BLaER1 (cell line): ENCODE measurements at regions not wholly inside any gene's neighbourhood (a gene's known extent, or its start where the extent isn't known, plus 50 kb on each side); places are given as distances from the start of the nearest gene placed in this dataset.
"Not testable (repeated sequence)": the region's sequence is repeated elsewhere in the genome, so short reads cannot be mapped to it uniquely, and the experiment has no call there.

ENCODE experiments used
- H3K27ac ChIP-seq: shearing (Covaris generic); formaldehyde crosslinking; 2 replicates; pipeline ENCODE4 v1.8.1; 2022
- H3K27me3 ChIP-seq: shearing (Covaris generic); formaldehyde crosslinking; 2 replicates; pipeline ENCODE4 v1.8.1; 2022
- H3K36me3 ChIP-seq: shearing (Covaris generic); formaldehyde crosslinking; 2 replicates; pipeline ENCODE4 v1.8.1; 2022
- H3K4me1 ChIP-seq: shearing (Covaris generic); formaldehyde crosslinking; 2 replicates; pipeline ENCODE4 v1.8.1; 2022
- H3K4me2 ChIP-seq: shearing (Covaris generic); formaldehyde crosslinking; 2 replicates; pipeline ENCODE4 v1.8.1; 2022
- H3K4me3 ChIP-seq: shearing (Covaris generic); formaldehyde crosslinking; 2 replicates; pipeline ENCODE4 v1.8.1; 2022
- H3K9ac ChIP-seq: shearing (Covaris generic); formaldehyde crosslinking; 2 replicates; pipeline ENCODE4 v1.8.1; 2022
- H3K9me3 ChIP-seq: shearing (Covaris generic); formaldehyde crosslinking; 2 replicates; pipeline ENCODE4 v1.8.1; 2022
- H4K20me1 ChIP-seq: shearing (Covaris generic); formaldehyde crosslinking; 2 replicates; pipeline ENCODE4 v1.8.1; 2022
- Cebpa-rat ChIP-seq: shearing (Covaris generic); IDR thresholded peaks from 2 replicates; pipeline ENCODE4 v1.8.1; 2022

DNA sequence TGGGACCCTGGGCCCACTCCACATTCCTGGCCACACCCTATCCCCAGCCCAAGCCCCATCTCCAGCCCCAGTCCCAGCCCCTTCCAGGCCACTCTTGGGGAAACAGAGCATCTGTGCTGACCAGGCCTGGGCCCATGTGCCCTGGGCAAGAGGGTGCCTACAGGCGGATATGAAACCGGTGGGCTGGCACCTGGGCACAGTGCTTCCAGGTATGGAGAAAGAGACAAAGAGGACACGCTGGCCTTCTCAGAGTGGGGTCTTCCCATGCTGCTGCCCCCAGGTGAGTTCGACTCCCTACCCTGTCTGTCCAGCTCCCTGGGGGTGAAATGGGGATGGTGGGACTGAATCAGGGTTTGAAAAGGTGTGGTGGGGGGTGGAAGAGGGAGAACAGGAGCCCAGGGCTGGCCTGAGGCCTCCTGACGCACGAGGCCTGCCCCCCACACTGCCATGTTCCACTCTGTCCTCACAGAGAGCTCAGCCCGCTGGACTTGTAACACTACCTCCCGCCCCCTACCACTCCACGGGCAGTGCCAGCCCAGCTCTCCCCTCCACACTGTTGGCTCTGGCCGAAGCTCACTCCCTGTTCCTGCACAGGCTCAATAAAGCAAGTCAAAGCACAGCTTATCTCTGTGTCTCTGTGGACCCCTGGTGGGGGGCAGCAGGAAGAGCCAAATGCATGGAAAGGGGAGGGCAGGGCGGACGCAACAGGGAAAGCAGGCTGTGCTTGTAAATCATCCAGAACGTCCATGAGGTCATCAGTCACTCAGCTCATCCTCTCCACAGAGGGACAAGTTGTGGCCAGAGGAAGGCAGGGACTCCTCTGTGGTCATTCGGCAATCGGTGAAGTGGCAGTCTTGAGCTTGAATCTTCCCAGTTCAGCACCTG, 71.1 kb upstream of the TMEM97 start:
- Histone ChIP-seq H3K27ac (no peak overlapping the region), H3K4me1 (peaks cover 13% of the 10 kb centered on the region), H3K9me3 (no peaks in the 10 kb centered on the region), H4K20me1 (no peaks in the 10 kb centered on the region), H3K9ac (no peak overlapping the region), H3K4me3 (no peak overlapping the region), H3K36me3 (no peaks in the 10 kb centered on the region), H3K4me2 (no peak overlapping the region), H3K27me3 (peaks cover 22% of the 10 kb centered on the region)
- no peak for TF ChIP-seq Cebpa-rat

DNA sequence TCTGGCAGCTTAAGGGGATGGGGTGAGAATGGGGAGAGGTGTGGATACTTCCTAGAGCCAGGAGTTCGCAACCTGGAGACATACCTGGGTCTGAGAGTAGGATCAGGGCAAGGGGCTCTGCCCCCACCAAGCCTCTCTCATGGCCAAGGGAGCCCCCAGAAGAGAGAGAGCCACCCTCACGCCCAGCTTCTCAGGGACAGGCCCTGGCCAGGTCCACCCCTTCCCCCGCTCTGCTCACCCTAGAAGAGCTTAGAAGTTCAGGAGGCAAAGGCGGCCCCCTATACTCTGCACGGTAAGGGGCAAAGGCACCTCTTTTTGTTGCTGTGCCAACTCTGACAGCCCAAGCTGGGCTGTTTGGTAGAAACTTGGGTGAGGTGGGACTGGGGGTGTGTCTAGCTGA, 69.3 kb upstream of the TMEM97 start:
- no peaks in the 10 kb centered on the region for H3K9me3 ChIP-seq

GRCh38 chr17:28252436-28252835, 66.6 kb upstream of the TMEM97 start:
- H4K20me1 ChIP-seq: no peaks in the 10 kb centered on the region
- H3K27me3 ChIP-seq: peaks cover 22% of the 10 kb centered on the region
- TF ChIP-seq Cebpa-rat: no peak
- H3K4me2 ChIP-seq: no peak overlapping the region
- H3K4me3 ChIP-seq: no peak overlapping the region
- no peak overlapping the region for H3K27ac ChIP-seq
- H3K4me1 ChIP-seq: peaks cover 13% of the 10 kb centered on the region
- H3K9me3 ChIP-seq: no peaks in the 10 kb centered on the region
- H3K36me3 ChIP-seq: no peaks in the 10 kb centered on the region
- no peak overlapping the region for H3K9ac ChIP-seq

More for the DNA sequence above, 69.3 kb upstream of the TMEM97 start:
- peaks cover 13% of the 10 kb centered on the region for H3K4me1 ChIP-seq
- H3K27me3 ChIP-seq: peaks cover 22% of the 10 kb centered on the region
- H3K27ac ChIP-seq: no peak overlapping the region
- H3K36me3 ChIP-seq: no peaks in the 10 kb centered on the region
- H3K4me2 ChIP-seq: no peak overlapping the region
- H3K4me3 ChIP-seq: no peak overlapping the region
- H4K20me1 ChIP-seq: no peaks in the 10 kb centered on the region
- no peak overlapping the region for H3K9ac ChIP-seq
- no peak for TF ChIP-seq Cebpa-rat

DNA sequence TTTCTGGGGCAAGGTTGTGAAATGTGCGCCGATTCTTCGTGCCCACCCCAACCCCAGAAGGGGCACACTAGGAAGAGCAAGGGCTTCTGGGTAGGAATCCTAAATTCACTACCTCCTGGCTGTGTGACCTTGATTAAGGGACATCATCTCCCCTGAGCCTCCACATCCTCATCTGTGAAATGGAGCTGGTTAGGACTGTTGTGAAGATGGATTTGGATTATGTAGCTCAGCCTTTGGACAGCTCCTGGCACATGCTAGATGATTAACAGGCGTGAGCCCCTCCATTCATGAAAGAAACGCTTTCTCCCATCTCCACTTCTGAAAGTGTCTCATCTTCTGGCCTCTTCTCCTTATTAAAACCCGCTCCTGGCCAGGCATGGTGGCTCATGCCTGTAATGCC, 65.3 kb upstream of the TMEM97 start:
- Histone ChIP-seq H3K9me3 (no peaks in the 10 kb centered on the region), H3K4me1 (peaks cover 13% of the 10 kb centered on the region), H3K4me2 (no peak overlapping the region), H3K27me3 (peaks cover 22% of the 10 kb centered on the region), H4K20me1 (no peaks in the 10 kb centered on the region), H3K9ac (no peak overlapping the region), H3K36me3 (no peaks in the 10 kb centered on the region), H3K4me3 (no peak overlapping the region), H3K27ac (no peak overlapping the region)
- TF ChIP-seq Cebpa-rat: no peak

GRCh38 chr17:28255616-28256015, 63.4 kb upstream of the TMEM97 start:
- H3K4me3 ChIP-seq: no peak overlapping the region

DNA sequence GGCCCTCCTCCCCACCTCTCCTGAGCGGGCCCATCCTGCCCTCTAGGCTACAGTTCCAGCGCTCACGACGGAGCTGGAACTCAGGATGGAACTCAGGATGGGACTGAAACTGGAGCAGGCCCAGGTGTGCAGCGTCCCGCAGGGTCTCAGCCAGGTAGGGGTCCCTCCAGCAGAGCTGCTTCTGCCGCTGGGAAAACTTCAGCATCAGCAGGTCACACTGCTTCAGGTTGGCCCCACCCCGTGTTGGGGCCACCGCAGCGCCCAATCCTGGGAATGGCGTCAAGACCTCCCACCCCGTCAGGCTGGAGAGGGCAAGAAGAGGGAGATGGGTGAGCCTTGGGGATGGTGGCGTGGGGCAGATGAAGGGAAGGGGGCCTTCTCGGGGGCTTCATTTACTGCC, 62.6 kb upstream of the TMEM97 start:
- Histone ChIP-seq H4K20me1 (no peaks in the 10 kb centered on the region), H3K9ac (no peak overlapping the region), H3K4me2 (no peak overlapping the region), H3K36me3 (no peaks in the 10 kb centered on the region), H3K4me1 (peaks cover 9% of the 10 kb centered on the region), H3K27me3 (peaks cover 13% of the 10 kb centered on the region), H3K9me3 (peaks cover 17% of the 10 kb centered on the region), H3K27ac (no peak overlapping the region), H3K4me3 (no peak overlapping the region)
- no peak for TF ChIP-seq Cebpa-rat

More at GRCh38 chr17:28255616-28256015, 63.4 kb upstream of the TMEM97 start:
- no peak overlapping the region for H3K4me2 ChIP-seq
- no peak overlapping the region for H3K9ac ChIP-seq
- peaks cover 13% of the 10 kb centered on the region for H3K4me1 ChIP-seq
- peaks cover 18% of the 10 kb centered on the region for H3K27me3 ChIP-seq
- H3K36me3 ChIP-seq: no peaks in the 10 kb centered on the region
- peaks cover 10% of the 10 kb centered on the region; the same call in 1 of the 2 replicates for H3K9me3 ChIP-seq
- no peak for TF ChIP-seq Cebpa-rat
- H4K20me1 ChIP-seq: no peaks in the 10 kb centered on the region
- no peak overlapping the region for H3K27ac ChIP-seq

- no peak overlapping the region for H3K27ac ChIP-seq
- no peaks in the 10 kb centered on the region for H4K20me1 ChIP-seq
- peaks cover 23% of the 10 kb centered on the region for H3K9me3 ChIP-seq
- H3K4me3 ChIP-seq: no peak overlapping the region
- no peaks in the 10 kb centered on the region for H3K36me3 ChIP-seq
- 0 out of 2 replicates have a peak, but pooled peaks cover 4% of the 10 kb centered on the region for H3K4me1 ChIP-seq
- no peak for TF ChIP-seq Cebpa-rat
- H3K27me3 ChIP-seq: peaks cover 8% of the 10 kb centered on the region
- no peak overlapping the region for H3K4me2 ChIP-seq
- H3K9ac ChIP-seq: no peak overlapping the region
Observed at GRCh38 chr17:28256881-28257280, 62.1 kb upstream of the TMEM97 start.

DNA sequence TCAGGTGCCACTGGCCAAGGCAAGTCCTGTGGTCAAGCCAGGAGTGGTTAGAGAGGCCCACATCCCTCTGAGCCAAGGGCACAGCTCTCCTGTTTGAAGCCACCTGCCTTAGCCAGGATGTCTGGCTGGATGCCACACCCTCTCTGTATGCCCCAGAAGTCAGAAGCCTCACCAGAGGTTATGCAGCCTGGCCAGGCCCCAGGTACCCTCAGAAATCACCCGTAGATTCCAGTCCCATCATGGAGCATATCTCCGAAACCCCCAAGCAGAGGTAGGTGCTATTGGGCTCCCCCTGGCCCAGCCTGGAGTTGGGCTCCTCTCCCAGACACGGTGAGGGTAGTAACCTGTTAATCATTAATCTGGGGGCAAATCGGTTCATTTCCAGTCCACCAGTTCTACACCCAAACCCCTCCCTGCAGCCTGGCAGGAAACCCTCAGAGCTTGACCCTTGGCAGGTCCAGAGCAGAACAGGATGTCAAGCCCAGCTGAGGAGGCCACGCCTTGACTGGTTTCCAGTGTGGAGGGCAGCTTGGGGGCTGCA, 60.6 kb upstream of the TMEM97 start:
- H3K27me3 ChIP-seq: no peaks in the 10 kb centered on the region
- H3K4me3 ChIP-seq: no peak overlapping the region
- no peak overlapping the region for H3K9ac ChIP-seq
- no peak overlapping the region for H3K4me2 ChIP-seq
- TF ChIP-seq Cebpa-rat: no peak
- no peaks in the 10 kb centered on the region for H3K4me1 ChIP-seq
- H3K27ac ChIP-seq: no peak overlapping the region
- peaks cover 38% of the 10 kb centered on the region for H3K9me3 ChIP-seq
- H4K20me1 ChIP-seq: no peaks in the 10 kb centered on the region
- H3K36me3 ChIP-seq: no peaks in the 10 kb centered on the region

DNA sequence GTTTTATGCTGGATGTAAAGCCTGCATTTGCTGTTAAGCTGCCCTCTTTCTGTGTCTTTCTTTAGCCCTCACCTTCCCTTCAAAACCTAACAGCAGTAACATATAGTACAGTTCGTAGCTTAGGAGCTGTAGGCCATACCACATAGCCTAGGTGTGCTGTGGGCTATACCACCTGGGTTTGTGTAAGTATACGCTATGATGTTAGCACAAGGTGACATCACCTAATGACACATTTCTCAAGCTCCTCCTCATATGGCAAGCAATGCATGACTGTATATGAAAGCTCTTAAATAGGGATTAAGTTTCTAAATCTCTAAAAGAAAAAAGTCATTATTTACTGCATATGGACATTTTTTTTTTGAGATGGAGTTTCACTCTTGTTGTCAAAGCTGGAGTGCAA, 57.8 kb upstream of the TMEM97 start:
- Histone ChIP-seq H3K9ac (no peak overlapping the region), H3K4me2 (no peak overlapping the region), H3K27me3 (no peaks in the 10 kb centered on the region), H4K20me1 (no peaks in the 10 kb centered on the region), H3K36me3 (no peaks in the 10 kb centered on the region), H3K9me3 (peaks cover 58% of the 10 kb centered on the region), H3K27ac (no peak overlapping the region), H3K4me1 (no peaks in the 10 kb centered on the region), H3K4me3 (no peak overlapping the region)
- TF ChIP-seq Cebpa-rat: no peak

- H3K27me3 ChIP-seq, H3K9ac ChIP-seq: not testable (repeated sequence)
Observed at GRCh38 chr17:28262123-28262745, 56.8 kb upstream of the TMEM97 start.

DNA sequence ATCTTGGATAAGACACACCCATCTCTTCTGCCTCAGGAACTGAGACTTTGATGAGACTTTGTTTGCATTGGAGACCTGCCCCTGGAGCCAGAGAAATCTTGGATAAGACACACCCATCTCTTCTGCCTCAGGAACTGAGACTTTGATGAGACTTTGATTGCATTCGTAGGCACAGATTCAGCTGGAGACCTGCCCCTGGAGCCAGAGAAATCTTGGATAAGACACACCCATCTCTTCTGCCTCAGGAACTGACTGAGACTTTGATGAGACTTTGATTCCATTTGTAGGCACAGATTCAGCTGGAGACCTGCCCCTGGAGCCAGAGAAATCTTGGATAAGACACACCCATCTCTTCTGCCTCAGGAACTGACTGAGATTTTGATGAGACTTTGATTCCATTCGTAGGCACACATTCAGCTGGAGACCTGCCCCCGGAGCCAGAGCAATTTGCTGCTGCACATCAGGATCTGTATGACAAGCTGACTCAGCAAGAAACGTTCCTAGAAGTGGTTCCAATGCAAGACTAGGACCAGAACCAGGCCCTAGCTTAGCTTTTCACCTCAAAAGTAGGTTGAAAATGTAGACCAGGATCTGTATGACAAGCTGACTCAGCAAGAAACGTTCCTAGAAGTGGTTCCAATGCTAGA, 54.0 kb upstream of the TMEM97 start:
- not testable (repeated sequence) for H3K27ac ChIP-seq, H3K9ac ChIP-seq, H3K36me3 ChIP-seq, H3K27me3 ChIP-seq, H4K20me1 ChIP-seq, H3K4me1 ChIP-seq, H3K4me3 ChIP-seq, H3K4me2 ChIP-seq
- H3K9me3 ChIP-seq: peaks cover 78% of the 10 kb centered on the region

More at GRCh38 chr17:28262123-28262745, 56.8 kb upstream of the TMEM97 start:
- not testable (repeated sequence) for H3K27ac ChIP-seq, H3K4me3 ChIP-seq, H3K36me3 ChIP-seq, H3K4me2 ChIP-seq, H4K20me1 ChIP-seq, H3K4me1 ChIP-seq
- H3K9me3 ChIP-seq: peaks cover 68% of the 10 kb centered on the region

DNA sequence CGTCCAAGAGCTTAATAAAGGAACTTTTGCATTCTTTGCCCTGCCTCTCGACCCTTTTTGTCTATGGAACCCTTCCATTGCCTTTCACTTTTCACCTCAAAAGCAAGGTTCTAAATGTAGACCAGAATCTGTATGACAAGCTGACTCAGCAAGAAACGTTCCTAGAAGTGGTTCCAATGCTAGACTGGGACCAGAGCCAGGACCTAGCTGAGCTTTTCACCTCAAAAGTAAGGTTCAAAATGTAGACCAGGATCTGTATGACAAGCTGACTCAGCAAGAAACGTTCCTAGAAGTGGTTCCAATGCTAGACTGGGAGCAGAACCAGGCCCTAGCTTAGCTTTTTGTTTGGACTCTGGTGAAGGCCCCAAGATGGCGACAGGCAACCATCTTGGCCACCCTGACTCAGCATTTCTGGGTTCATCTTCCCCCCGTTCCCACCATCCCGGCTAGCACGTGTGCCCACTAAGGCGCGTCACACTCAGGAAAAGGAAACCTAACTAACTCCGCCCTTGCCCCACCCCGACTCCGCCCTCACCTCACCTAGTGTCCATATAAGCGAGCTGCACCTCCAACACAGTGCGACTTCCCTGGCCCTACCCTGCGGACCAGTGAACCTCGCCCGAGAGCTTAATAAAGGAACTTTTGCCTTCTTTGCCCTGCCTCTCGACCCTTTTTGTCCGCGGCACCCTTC, 53.0 kb upstream of the TMEM97 start:
- not testable (repeated sequence) for H3K4me1 ChIP-seq, H3K27me3 ChIP-seq, H3K4me3 ChIP-seq, H3K4me2 ChIP-seq, H4K20me1 ChIP-seq, H3K27ac ChIP-seq, H3K36me3 ChIP-seq, H3K9ac ChIP-seq
- H3K9me3 ChIP-seq: peaks cover 69% of the 10 kb centered on the region

GRCh38 chr17:28266547-28266920, 52.5 kb upstream of the TMEM97 start:
- H3K4me1 ChIP-seq, H3K4me3 ChIP-seq, H3K27ac ChIP-seq, H3K9ac ChIP-seq, H3K27me3 ChIP-seq, H4K20me1 ChIP-seq, H3K4me2 ChIP-seq, H3K36me3 ChIP-seq: not testable (repeated sequence)
- peaks cover 63% of the 10 kb centered on the region for H3K9me3 ChIP-seq
